ENCODE measurements at regions not wholly inside any gene's neighbourhood (a gene's known extent, or its start where the extent isn't known, plus 50 kb on each side); places are given as distances from the start of the nearest gene placed in this dataset.

- intact Hi-C loops (cut with micrococcal nuclease): no loop called here
- Histone ChIP-seq H3K27me3 (ENCODE audit: control insufficient read depth in 2 of 2, insufficient read depth in 2 of 2, low read length in 2 of 2) (no peaks in the 10 kb centered on the region), H3K4me1 (ENCODE audit: control insufficient read depth in 2 of 2, insufficient read depth in 2 of 2, low read length in 2 of 2) (no peaks in the 10 kb centered on the region), H3K4me3 (ENCODE audit: low read length) (no peak overlapping the region), H3K36me3 (ENCODE audit: control insufficient read depth in 2 of 3, insufficient read depth in 3 of 3, low read length in 3 of 3) (no peaks in the 10 kb centered on the region), H3K27ac (ENCODE audit: low read depth, low read length) (no peak overlapping the region), H3K9me3 (ENCODE audit: control insufficient read depth in 2 of 3, low read length in 3 of 3) (no peaks in the 10 kb centered on the region)
- DNase-seq (no peak), ATAC-seq (no peak)
- ChIA-PET CTCF (interaction anchor here (0.5 kb wide), 1 partner anchor 26 kb away, joined by 3 read pairs; no protein-coding TSS in a partner anchor), POLR2A (no interaction called here)
- Mint-ChIP-seq H3K27ac (no peak overlapping the region), H3K4me1 (peaks cover 0 to 1% (median 0%) of the 10 kb centered on the region in 7 donors), H3K4me3 (no peak overlapping the region), H3K9me3 (peaks cover 0 to 12% (median 0%) of the 10 kb centered on the region in 11 donors), H3K36me3 (no peaks in the 10 kb centered on the region), H3K27me3 (peaks cover 0 to 7% (median 0%) of the 10 kb centered on the region in 5 donors)
Measured at GRCh38 chr4:24103434-24104157, 213.7 kb upstream of the PPARGC1A start.

DNA sequence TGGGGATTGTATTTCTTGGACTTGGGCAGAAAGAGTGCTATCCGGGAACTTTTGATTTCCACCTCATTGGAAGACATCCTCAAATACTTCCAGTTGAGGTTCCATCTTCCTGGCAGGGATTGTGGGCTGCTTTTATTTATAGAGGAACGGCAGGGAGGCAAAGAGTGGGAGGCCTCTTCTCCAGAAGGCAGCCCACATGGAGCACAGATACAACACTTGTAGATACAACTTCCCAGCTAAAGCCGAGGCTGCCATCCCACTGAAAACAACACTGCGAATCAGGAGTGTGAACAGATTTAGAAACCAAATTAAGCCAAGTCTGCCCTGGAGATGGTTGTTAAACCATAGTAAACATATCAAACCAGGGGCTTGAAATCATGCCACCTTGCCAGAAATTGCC is 212.8 kb upstream of the PPARGC1A start:
- Mint-ChIP-seq H3K4me3 (no peak overlapping the region), H3K27me3 (peaks cover 0 to 7% (median 0%) of the 10 kb centered on the region in 5 donors), H3K4me1 (peaks cover 0 to 1% (median 0%) of the 10 kb centered on the region in 7 donors), H3K27ac (no peak overlapping the region), H3K36me3 (no peaks in the 10 kb centered on the region), H3K9me3 (peaks cover 0 to 9% (median 0%) of the 10 kb centered on the region in 11 donors)
- Histone ChIP-seq H3K4me1 (ENCODE audit: control insufficient read depth in 2 of 2, insufficient read depth in 2 of 2, low read length in 2 of 2) (no peaks in the 10 kb centered on the region), H3K27ac (ENCODE audit: low read depth, low read length) (no peak overlapping the region), H3K27me3 (ENCODE audit: control insufficient read depth in 2 of 2, insufficient read depth in 2 of 2, low read length in 2 of 2) (no peaks in the 10 kb centered on the region), H3K4me3 (ENCODE audit: low read length) (no peak overlapping the region), H3K9me3 (ENCODE audit: control insufficient read depth in 2 of 3, low read length in 3 of 3) (no peaks in the 10 kb centered on the region), H3K36me3 (ENCODE audit: control insufficient read depth in 2 of 3, insufficient read depth in 3 of 3, low read length in 3 of 3) (no peaks in the 10 kb centered on the region)
- DNase-seq (no peak), ATAC-seq (no peak)
- CTCF ChIA-PET: no interaction called here
- intact Hi-C loops (cut with micrococcal nuclease): no loop called here
- POLR2A ChIA-PET: no interaction called here

GRCh38 chr4:24096603-24097002 is 206.8 kb upstream of the PPARGC1A start:
- no peaks in the 10 kb centered on the region for H3K9me3 ChIP-seq (ENCODE audit: control insufficient read depth in 2 of 3, low read length in 3 of 3)
- no peak overlapping the region for H3K4me3 Mint-ChIP-seq
- H3K27ac ChIP-seq (ENCODE audit: low read depth, low read length): no peak overlapping the region
- H3K4me3 ChIP-seq (ENCODE audit: low read length): no peak overlapping the region
- peaks cover 0 to 7% (median 0%) of the 10 kb centered on the region in 11 donors for H3K9me3 Mint-ChIP-seq
- no peak overlapping the region for H3K27ac Mint-ChIP-seq
- H3K36me3 ChIP-seq (ENCODE audit: control insufficient read depth in 2 of 3, insufficient read depth in 3 of 3, low read length in 3 of 3): no peaks in the 10 kb centered on the region
- ChIA-PET CTCF (no interaction called here), POLR2A (no interaction called here)
- no peaks in the 10 kb centered on the region for H3K36me3 Mint-ChIP-seq
- no peaks in the 10 kb centered on the region for H3K27me3 ChIP-seq (ENCODE audit: control insufficient read depth in 2 of 2, insufficient read depth in 2 of 2, low read length in 2 of 2)
- intact Hi-C loops (cut with micrococcal nuclease): no loop called here
- H3K4me1 ChIP-seq (ENCODE audit: control insufficient read depth in 2 of 2, insufficient read depth in 2 of 2, low read length in 2 of 2): no peaks in the 10 kb centered on the region
- H3K27me3 Mint-ChIP-seq: no peaks in the 10 kb centered on the region
- no peaks in the 10 kb centered on the region for H3K4me1 Mint-ChIP-seq
- ATAC-seq (no peak), DNase-seq (no peak)

- Mint-ChIP-seq H3K36me3 (no peaks in the 10 kb centered on the region), H3K4me3 (no peak overlapping the region), H3K4me1 (no peaks in the 10 kb centered on the region), H3K27me3 (no peaks in the 10 kb centered on the region), H3K9me3 (peaks cover 0 to 7% (median 0%) of the 10 kb centered on the region in 11 donors), H3K27ac (no peak overlapping the region)
- ATAC-seq (no peak), DNase-seq (no peak)
- H3K9me3 ChIP-seq (ENCODE audit: control insufficient read depth in 2 of 3, low read length in 3 of 3): no peaks in the 10 kb centered on the region
- intact Hi-C loops (cut with micrococcal nuclease): no loop called here
- no peaks in the 10 kb centered on the region for H3K4me1 ChIP-seq (ENCODE audit: control insufficient read depth in 2 of 2, insufficient read depth in 2 of 2, low read length in 2 of 2)
- H3K27me3 ChIP-seq (ENCODE audit: control insufficient read depth in 2 of 2, insufficient read depth in 2 of 2, low read length in 2 of 2): no peaks in the 10 kb centered on the region
- no peak overlapping the region for H3K4me3 ChIP-seq (ENCODE audit: low read length)
- CTCF ChIA-PET: no interaction called here
- no peaks in the 10 kb centered on the region for H3K36me3 ChIP-seq (ENCODE audit: control insufficient read depth in 2 of 3, insufficient read depth in 3 of 3, low read length in 3 of 3)
- POLR2A ChIA-PET: no interaction called here
- no peak overlapping the region for H3K27ac ChIP-seq (ENCODE audit: low read depth, low read length)
Measured at GRCh38 chr4:24094726-24095125, 204.9 kb upstream of the PPARGC1A start.

DNA sequence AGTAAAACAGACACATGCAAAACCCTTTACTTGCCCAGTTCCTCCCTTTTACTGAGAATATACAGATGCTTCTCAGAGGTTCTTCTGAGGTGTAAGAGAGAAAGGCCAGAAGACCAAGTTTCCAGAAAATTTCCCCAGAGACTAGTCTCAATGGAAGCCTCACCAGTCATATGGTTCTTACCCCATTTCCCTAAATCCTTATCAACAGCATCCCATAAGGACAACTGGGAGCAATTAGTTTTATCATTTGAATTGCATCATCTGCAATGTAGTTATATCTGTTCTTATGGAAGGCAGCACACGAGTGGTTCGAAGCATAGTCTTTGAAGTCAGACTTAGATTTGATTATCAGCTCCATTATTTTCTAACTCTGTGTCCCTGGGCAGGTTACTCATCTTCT is 203.6 kb upstream of the PPARGC1A start:
- Histone ChIP-seq H3K9me3 (ENCODE audit: control insufficient read depth in 2 of 3, low read length in 3 of 3) (no peaks in the 10 kb centered on the region), H3K27ac (ENCODE audit: low read depth, low read length) (no peak overlapping the region), H3K27me3 (ENCODE audit: control insufficient read depth in 2 of 2, insufficient read depth in 2 of 2, low read length in 2 of 2) (no peaks in the 10 kb centered on the region), H3K36me3 (ENCODE audit: control insufficient read depth in 2 of 3, insufficient read depth in 3 of 3, low read length in 3 of 3) (no peaks in the 10 kb centered on the region), H3K4me1 (ENCODE audit: control insufficient read depth in 2 of 2, insufficient read depth in 2 of 2, low read length in 2 of 2) (no peaks in the 10 kb centered on the region), H3K4me3 (ENCODE audit: low read length) (no peak overlapping the region)
- H3K36me3 Mint-ChIP-seq: no peaks in the 10 kb centered on the region
- H3K4me1 Mint-ChIP-seq: no peaks in the 10 kb centered on the region
- ATAC-seq: no peak
- CTCF ChIA-PET: no interaction called here
- H3K4me3 Mint-ChIP-seq: no peak overlapping the region
- H3K9me3 Mint-ChIP-seq: peaks cover 0 to 7% (median 0%) of the 10 kb centered on the region in 11 donors
- H3K27me3 Mint-ChIP-seq: no peaks in the 10 kb centered on the region
- no peak for DNase-seq
- H3K27ac Mint-ChIP-seq: no peak overlapping the region
- intact Hi-C loops (cut with micrococcal nuclease): no loop called here
- POLR2A ChIA-PET: no interaction called here

- Mint-ChIP-seq H3K4me3 (no peak overlapping the region), H3K36me3 (no peaks in the 10 kb centered on the region), H3K9me3 (peaks cover 0 to 14% (median 0%) of the 10 kb centered on the region in 11 donors), H3K4me1 (no peaks in the 10 kb centered on the region), H3K27me3 (no peaks in the 10 kb centered on the region), H3K27ac (no peak overlapping the region)
- no peak for DNase-seq
- ChIA-PET CTCF (no interaction called here), POLR2A (no interaction called here)
- no peak overlapping the region for H3K27ac ChIP-seq (ENCODE audit: low read depth, low read length)
- intact Hi-C loops (cut with micrococcal nuclease): no loop called here
- H3K4me1 ChIP-seq (ENCODE audit: control insufficient read depth in 2 of 2, insufficient read depth in 2 of 2, low read length in 2 of 2): no peaks in the 10 kb centered on the region
- no peak overlapping the region for H3K4me3 ChIP-seq (ENCODE audit: low read length)
- H3K27me3 ChIP-seq (ENCODE audit: control insufficient read depth in 2 of 2, insufficient read depth in 2 of 2, low read length in 2 of 2): no peaks in the 10 kb centered on the region
- ATAC-seq: no peak
- no peaks in the 10 kb centered on the region for H3K9me3 ChIP-seq (ENCODE audit: control insufficient read depth in 2 of 3, low read length in 3 of 3)
- H3K36me3 ChIP-seq (ENCODE audit: control insufficient read depth in 2 of 3, insufficient read depth in 3 of 3, low read length in 3 of 3): no peaks in the 10 kb centered on the region
Measured at GRCh38 chr4:24091639-24092233, 201.9 kb upstream of the PPARGC1A start.

Measured in naive thymus-derived CD4-positive, alpha-beta T cell (primary cell).